ENCODE measurements at regions not wholly inside any gene's neighbourhood (a gene's known extent, or its start where the extent isn't known, plus 50 kb on each side); places are given as distances from the start of the nearest gene placed in this dataset.

GRCh38 chr7:409339-410281 lies 110.0 kb downstream of the PDGFA start:
- TF ChIP-seq CTCF (IDR thresholded peaks at IDR 0.05) (no peak), POLR2A (IDR thresholded peaks at IDR 0.05) (no peak)
